ENCODE measurements at regions not wholly inside any gene's neighbourhood (a gene's known extent, or its start where the extent isn't known, plus 50 kb on each side); places are given as distances from the start of the nearest gene placed in this dataset.
"Not testable (repeated sequence)": the region's sequence is repeated elsewhere in the genome, so short reads cannot be mapped to it uniquely, and the experiment has no call there.

GRCh38 chr11:29482510-29482909 lies 534.3 kb downstream of the KCNA4 start:
- Histone ChIP-seq H3K27ac (ENCODE audit: low read depth, low read length) (no peak overlapping the region), H3K27me3 (ENCODE audit: control insufficient read depth in 5 of 5, insufficient read depth in 4 of 5, low read length in 5 of 5) (no peaks in the 10 kb centered on the region), H3K9ac (ENCODE audit: low read length in 5 of 5) (no peak overlapping the region), H3K4me1 (ENCODE audit: control insufficient read depth in 5 of 5, insufficient read depth in 5 of 5, low read length in 5 of 5) (no peaks in the 10 kb centered on the region), H3K36me3 (ENCODE audit: control insufficient read depth in 5 of 5, insufficient read depth in 5 of 5, low read length in 5 of 5) (no peaks in the 10 kb centered on the region), H3K4me3 (ENCODE audit: low read depth in 1 of 5, low read length in 5 of 5) (no peak overlapping the region), H3K9me3 (ENCODE audit: control insufficient read depth in 5 of 5, low read length in 5 of 5) (peaks cover 0 to 2% (median 0%) of the 10 kb centered on the region in 5 donors)

DNA sequence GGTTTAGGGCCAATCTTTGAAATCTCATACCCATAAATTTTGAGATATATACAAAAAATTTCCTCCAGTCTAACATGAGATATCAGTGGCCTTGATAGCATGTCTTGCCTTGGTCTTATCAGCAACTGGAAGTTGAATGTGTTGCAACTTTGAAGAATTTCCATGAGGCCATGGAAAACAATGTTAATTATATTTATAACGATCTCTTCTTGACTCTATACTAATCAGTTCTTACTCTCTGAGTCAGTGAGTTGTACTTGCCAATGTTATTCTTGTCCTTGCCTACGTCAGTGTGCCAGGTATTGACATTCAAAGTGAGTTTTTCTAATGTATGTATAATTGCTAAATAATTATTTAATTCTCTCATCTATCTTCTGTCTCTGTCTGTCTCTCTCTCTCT lies 535.1 kb downstream of the KCNA4 start:
- Histone ChIP-seq H3K9ac (ENCODE audit: low read length in 5 of 5) (no peak overlapping the region), H3K27me3 (ENCODE audit: control insufficient read depth in 5 of 5, insufficient read depth in 4 of 5, low read length in 5 of 5) (no peaks in the 10 kb centered on the region), H3K36me3 (ENCODE audit: control insufficient read depth in 5 of 5, insufficient read depth in 5 of 5, low read length in 5 of 5) (no peaks in the 10 kb centered on the region), H3K4me3 (ENCODE audit: low read depth in 1 of 5, low read length in 5 of 5) (no peak overlapping the region), H3K4me1 (ENCODE audit: control insufficient read depth in 5 of 5, insufficient read depth in 5 of 5, low read length in 5 of 5) (no peaks in the 10 kb centered on the region), H3K27ac (ENCODE audit: low read depth, low read length) (no peak overlapping the region), H3K9me3 (ENCODE audit: control insufficient read depth in 5 of 5, low read length in 5 of 5) (peaks cover 0 to 2% (median 0%) of the 10 kb centered on the region in 5 donors)

- H3K4me1 ChIP-seq (ENCODE audit: control insufficient read depth in 5 of 5, insufficient read depth in 5 of 5, low read length in 5 of 5) = no peaks in the 10 kb centered on the region
- H3K27me3 ChIP-seq (ENCODE audit: control insufficient read depth in 5 of 5, insufficient read depth in 4 of 5, low read length in 5 of 5) = no peaks in the 10 kb centered on the region
- H3K9ac ChIP-seq (ENCODE audit: low read length in 5 of 5) = no peak overlapping the region
- H3K4me3 ChIP-seq (ENCODE audit: low read depth in 1 of 5, low read length in 5 of 5) = no peak overlapping the region
- no peaks in the 10 kb centered on the region for H3K36me3 ChIP-seq (ENCODE audit: control insufficient read depth in 5 of 5, insufficient read depth in 5 of 5, low read length in 5 of 5)
- peaks cover 0 to 2% (median 0%) of the 10 kb centered on the region in 5 donors for H3K9me3 ChIP-seq (ENCODE audit: control insufficient read depth in 5 of 5, low read length in 5 of 5)
- H3K27ac ChIP-seq (ENCODE audit: low read depth, low read length) = no peak overlapping the region
These were observed 535.8 kb downstream of the KCNA4 start for GRCh38 chr11:29480981-29481380.

DNA sequence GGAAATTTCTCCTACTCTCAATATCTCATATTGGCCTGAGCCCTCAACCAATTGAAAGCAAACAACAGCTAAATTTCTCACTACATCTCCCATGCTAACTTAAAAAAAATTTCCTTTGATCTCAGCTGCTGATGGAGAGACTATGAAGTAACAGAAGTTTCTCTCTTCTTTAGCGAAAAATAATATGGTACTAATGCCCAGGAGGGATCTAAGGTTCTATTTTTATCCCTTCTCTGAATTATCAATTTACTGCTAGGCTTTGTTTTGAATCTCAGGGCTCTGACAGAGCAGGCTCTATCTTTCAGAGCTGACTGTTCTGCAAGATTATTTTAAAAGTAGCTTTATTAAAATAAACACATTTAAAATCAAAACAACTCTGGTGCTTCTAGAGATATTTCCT lies 558.6 kb downstream of the KCNA4 start:
- Histone ChIP-seq H3K9me3 (ENCODE audit: control insufficient read depth in 5 of 5, low read length in 5 of 5) (no peaks in the 10 kb centered on the region), H3K9ac (ENCODE audit: low read length in 5 of 5) (no peak overlapping the region), H3K27me3 (ENCODE audit: control insufficient read depth in 5 of 5, insufficient read depth in 4 of 5, low read length in 5 of 5) (no peaks in the 10 kb centered on the region), H3K27ac (ENCODE audit: low read depth, low read length) (no peak overlapping the region), H3K4me3 (ENCODE audit: low read depth in 1 of 5, low read length in 5 of 5) (no peak overlapping the region), H3K4me1 (ENCODE audit: control insufficient read depth in 5 of 5, insufficient read depth in 5 of 5, low read length in 5 of 5) (no peaks in the 10 kb centered on the region), H3K36me3 (ENCODE audit: control insufficient read depth in 5 of 5, insufficient read depth in 5 of 5, low read length in 5 of 5) (no peaks in the 10 kb centered on the region)

DNA sequence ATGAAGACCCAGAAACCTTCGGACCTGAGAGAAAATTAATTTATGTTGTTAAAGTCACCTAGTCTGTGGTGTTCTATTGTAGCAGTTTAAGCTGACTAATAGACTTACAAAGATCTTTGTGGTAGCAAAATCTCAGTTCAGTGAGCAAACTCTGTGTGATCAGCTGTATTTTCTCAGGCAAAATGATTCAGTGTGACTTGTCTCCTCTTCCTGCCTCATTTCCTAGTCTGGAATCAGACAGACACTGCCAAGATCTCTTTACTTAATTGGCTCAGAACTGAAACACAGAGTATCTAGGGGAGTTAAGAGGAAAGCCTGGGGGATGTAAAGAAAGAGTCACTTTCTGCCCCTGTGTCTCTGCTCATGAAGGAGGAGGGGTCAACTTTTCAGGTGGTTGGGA lies 564.7 kb downstream of the KCNA4 start:
- Histone ChIP-seq H3K9ac (ENCODE audit: low read length in 5 of 5) (no peak overlapping the region), H3K27ac (ENCODE audit: low read depth, low read length) (peak overlapping the region; percentile 91), H3K4me3 (ENCODE audit: low read depth in 1 of 5, low read length in 5 of 5) (no peak overlapping the region), H3K4me1 (ENCODE audit: control insufficient read depth in 5 of 5, insufficient read depth in 5 of 5, low read length in 5 of 5) (peaks cover 0 to 32% (median 15%) of the 10 kb centered on the region in 5 donors), H3K9me3 (ENCODE audit: control insufficient read depth in 5 of 5, low read length in 5 of 5) (no peaks in the 10 kb centered on the region), H3K36me3 (ENCODE audit: control insufficient read depth in 5 of 5, insufficient read depth in 5 of 5, low read length in 5 of 5) (no peaks in the 10 kb centered on the region), H3K27me3 (ENCODE audit: control insufficient read depth in 5 of 5, insufficient read depth in 4 of 5, low read length in 5 of 5) (no peaks in the 10 kb centered on the region)

DNA sequence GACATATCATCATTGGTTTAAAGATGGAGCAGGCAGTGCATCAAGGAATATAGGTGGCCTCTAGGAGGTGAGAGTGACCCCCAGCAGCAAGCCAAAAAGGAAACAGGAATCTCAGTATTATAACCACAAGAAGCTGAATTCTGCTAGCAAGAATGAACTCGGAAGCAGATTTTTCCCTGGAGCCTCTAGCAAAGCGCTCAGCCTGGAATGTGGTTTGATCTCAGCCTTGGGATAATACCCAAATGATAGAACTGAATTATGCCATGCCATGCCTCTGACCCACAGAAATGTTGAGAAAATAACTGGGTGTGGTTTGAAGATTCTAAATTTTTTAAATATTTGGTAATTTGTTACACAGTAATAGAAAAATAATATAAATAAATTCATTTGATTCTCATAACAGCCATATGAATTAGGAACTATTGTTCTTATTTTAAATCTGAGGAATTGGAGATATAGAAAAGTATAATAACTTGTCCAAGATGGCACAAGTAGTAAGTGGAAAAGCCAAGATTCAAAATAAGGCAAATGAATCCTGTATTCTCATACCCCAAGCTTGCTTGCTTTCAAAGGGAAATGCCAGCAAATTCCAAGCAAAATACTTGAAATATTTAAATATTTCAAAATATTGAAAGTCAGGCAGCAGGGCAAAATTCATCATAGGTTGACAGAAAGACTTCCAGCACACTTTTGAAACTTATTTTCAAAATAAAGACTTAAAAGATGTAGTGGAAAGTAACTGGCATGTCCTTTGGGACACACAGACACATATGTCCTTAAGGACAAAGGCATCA lies 567.4 kb downstream of the KCNA4 start:
- peaks cover 0 to 32% (median 15%) of the 10 kb centered on the region in 5 donors for H3K4me1 ChIP-seq (ENCODE audit: control insufficient read depth in 5 of 5, insufficient read depth in 5 of 5, low read length in 5 of 5)
- peak overlapping the region in 2 of 5 donors; percentile 20 to 56 for H3K9ac ChIP-seq (ENCODE audit: low read length in 5 of 5)
- no peaks in the 10 kb centered on the region for H3K27me3 ChIP-seq (ENCODE audit: control insufficient read depth in 5 of 5, insufficient read depth in 4 of 5, low read length in 5 of 5)
- no peaks in the 10 kb centered on the region for H3K9me3 ChIP-seq (ENCODE audit: control insufficient read depth in 5 of 5, low read length in 5 of 5)
- peak overlapping the region; percentile 91 for H3K27ac ChIP-seq (ENCODE audit: low read depth, low read length)
- no peaks in the 10 kb centered on the region for H3K36me3 ChIP-seq (ENCODE audit: control insufficient read depth in 5 of 5, insufficient read depth in 5 of 5, low read length in 5 of 5)
- no peak overlapping the region for H3K4me3 ChIP-seq (ENCODE audit: low read depth in 1 of 5, low read length in 5 of 5)

DNA sequence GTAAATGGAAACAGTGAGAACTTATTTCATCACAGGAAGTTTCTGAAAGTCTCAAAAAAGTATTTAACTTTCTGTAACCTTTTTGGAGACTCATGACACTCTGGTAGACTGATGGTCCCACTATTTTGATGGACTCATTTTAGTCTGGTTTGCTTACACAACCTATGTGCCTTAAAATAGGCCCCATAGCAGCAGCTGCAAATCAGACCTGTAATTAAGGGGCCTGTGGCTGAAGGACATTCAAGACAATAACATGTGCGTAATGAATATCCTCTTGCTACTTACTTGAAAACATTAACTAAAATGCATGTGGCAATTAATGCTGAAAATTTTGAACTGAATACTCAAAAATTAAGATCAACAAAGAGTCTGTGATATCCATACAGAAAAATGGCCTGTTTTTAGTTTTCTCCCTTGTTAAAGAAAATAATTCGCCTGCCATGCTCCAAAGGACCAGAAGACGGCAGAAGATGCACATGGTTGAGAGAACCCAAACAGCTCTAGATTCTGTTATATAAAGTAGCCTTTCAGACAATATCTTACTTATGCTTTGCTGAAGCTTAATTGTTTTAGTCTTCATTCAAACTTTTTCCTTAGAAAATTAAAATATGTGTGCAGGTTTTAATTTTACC lies 568.5 kb downstream of the KCNA4 start:
- Histone ChIP-seq H3K9ac (ENCODE audit: low read length in 5 of 5) (no peak overlapping the region), H3K4me1 (ENCODE audit: control insufficient read depth in 5 of 5, insufficient read depth in 5 of 5, low read length in 5 of 5) (peaks cover 0 to 36% (median 15%) of the 10 kb centered on the region in 5 donors), H3K36me3 (ENCODE audit: control insufficient read depth in 5 of 5, insufficient read depth in 5 of 5, low read length in 5 of 5) (no peaks in the 10 kb centered on the region), H3K27ac (ENCODE audit: low read depth, low read length) (peak overlapping the region; percentile 91), H3K27me3 (ENCODE audit: control insufficient read depth in 5 of 5, insufficient read depth in 4 of 5, low read length in 5 of 5) (no peaks in the 10 kb centered on the region), H3K4me3 (ENCODE audit: low read depth in 1 of 5, low read length in 5 of 5) (no peak overlapping the region), H3K9me3 (ENCODE audit: control insufficient read depth in 5 of 5, low read length in 5 of 5) (no peaks in the 10 kb centered on the region)

DNA sequence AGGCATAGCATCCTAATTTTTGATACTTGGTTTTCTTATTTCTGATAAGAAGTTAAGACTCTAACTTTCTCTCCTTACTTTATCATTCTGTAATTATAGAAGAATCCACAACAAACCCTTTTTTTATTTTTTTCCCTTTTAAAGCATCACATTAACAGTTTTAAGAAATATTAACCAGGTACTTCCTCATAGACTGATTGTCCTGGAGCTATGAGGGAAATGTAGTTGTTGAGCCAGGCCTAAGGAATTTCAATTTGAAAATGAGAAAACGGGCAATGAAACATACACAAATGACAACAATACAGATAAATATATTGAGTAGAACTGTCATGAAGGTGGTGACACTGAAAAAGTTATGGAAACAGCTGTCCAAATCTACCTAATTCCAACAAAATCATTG lies 569.0 kb downstream of the KCNA4 start:
- Histone ChIP-seq H3K27ac (ENCODE audit: low read depth, low read length) (peak overlapping the region; percentile 25), H3K36me3 (ENCODE audit: control insufficient read depth in 5 of 5, insufficient read depth in 5 of 5, low read length in 5 of 5) (no peaks in the 10 kb centered on the region), H3K9me3 (ENCODE audit: control insufficient read depth in 5 of 5, low read length in 5 of 5) (no peaks in the 10 kb centered on the region), H3K4me1 (ENCODE audit: control insufficient read depth in 5 of 5, insufficient read depth in 5 of 5, low read length in 5 of 5) (peaks cover 0 to 42% (median 20%) of the 10 kb centered on the region in 5 donors), H3K27me3 (ENCODE audit: control insufficient read depth in 5 of 5, insufficient read depth in 4 of 5, low read length in 5 of 5) (no peaks in the 10 kb centered on the region), H3K4me3 (ENCODE audit: low read depth in 1 of 5, low read length in 5 of 5) (no peak overlapping the region), H3K9ac (ENCODE audit: low read length in 5 of 5) (no peak overlapping the region)

DNA sequence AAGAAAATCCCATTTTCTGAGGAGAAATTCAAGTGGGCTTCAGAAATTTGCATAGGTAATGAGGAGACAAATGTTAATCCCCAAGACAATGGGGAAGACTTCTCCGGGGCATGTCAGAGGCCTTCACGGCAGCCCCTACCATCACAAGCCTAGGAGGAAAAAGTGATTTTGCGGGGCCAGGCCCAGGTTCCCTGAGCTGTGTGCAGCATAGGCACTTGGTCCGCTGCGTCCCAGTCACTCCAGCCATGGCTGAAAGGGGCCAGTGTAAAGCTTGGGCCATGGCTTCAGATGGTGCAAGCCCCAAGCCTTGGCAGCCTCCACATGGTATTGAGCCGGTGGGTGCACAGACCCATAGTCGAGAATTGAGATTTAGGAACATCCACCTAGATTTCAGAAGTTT lies 570.7 kb downstream of the KCNA4 start:
- Histone ChIP-seq H3K4me3 (ENCODE audit: low read depth in 1 of 5, low read length in 5 of 5) (no peak overlapping the region), H3K9ac (ENCODE audit: low read length in 5 of 5) (no peak overlapping the region), H3K27ac (ENCODE audit: low read depth, low read length) (no peak overlapping the region), H3K9me3 (ENCODE audit: control insufficient read depth in 5 of 5, low read length in 5 of 5) (peaks cover 0 to 2% (median 0%) of the 10 kb centered on the region in 5 donors), H3K4me1 (ENCODE audit: control insufficient read depth in 5 of 5, insufficient read depth in 5 of 5, low read length in 5 of 5) (peaks cover 0 to 32% (median 18%) of the 10 kb centered on the region in 5 donors), H3K27me3 (ENCODE audit: control insufficient read depth in 5 of 5, insufficient read depth in 4 of 5, low read length in 5 of 5) (no peaks in the 10 kb centered on the region), H3K36me3 (ENCODE audit: control insufficient read depth in 5 of 5, insufficient read depth in 5 of 5, low read length in 5 of 5) (no peaks in the 10 kb centered on the region)

DNA sequence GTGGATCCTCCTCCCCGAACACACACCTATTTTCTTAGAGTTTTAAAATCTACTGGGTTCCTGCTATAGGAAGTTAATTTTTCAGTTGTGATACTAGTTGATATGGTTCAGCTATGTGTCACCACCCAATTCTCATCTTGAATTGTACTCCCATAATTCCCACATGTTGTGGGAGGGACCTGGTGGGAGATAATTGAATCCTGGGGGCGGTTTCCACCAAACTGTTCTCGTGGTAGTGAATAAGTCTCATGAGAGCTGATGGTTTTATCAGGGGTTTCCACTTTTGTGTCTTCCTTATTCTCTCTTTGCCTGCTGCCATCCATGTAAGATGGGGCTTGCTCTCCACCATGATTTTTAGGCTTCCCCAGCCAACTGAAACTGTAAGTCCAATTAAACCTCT lies 571.6 kb downstream of the KCNA4 start:
- not testable (repeated sequence) for H3K27me3 ChIP-seq (ENCODE audit: control insufficient read depth in 5 of 5, insufficient read depth in 4 of 5, low read length in 5 of 5); H3K4me3 ChIP-seq (ENCODE audit: low read depth in 1 of 5, low read length in 5 of 5); H3K9ac ChIP-seq (ENCODE audit: low read length in 5 of 5); H3K36me3 ChIP-seq (ENCODE audit: control insufficient read depth in 5 of 5, insufficient read depth in 5 of 5, low read length in 5 of 5); H3K27ac ChIP-seq (ENCODE audit: low read depth, low read length); H3K9me3 ChIP-seq (ENCODE audit: control insufficient read depth in 5 of 5, low read length in 5 of 5)
- peaks cover 0 to 26% (median 17%) of the 10 kb centered on the region in 5 donors for H3K4me1 ChIP-seq (ENCODE audit: control insufficient read depth in 5 of 5, insufficient read depth in 5 of 5, low read length in 5 of 5)

Data from subcutaneous abdominal adipose tissue (tissue), 5 donors.